Hepatocyte (in vitro differentiated cells): ENCODE measurements at regions not wholly inside any gene's neighbourhood (a gene's known extent, or its start where the extent isn't known, plus 50 kb on each side); places are given as distances from the start of the nearest gene placed in this dataset.

Experiments
- DNase-seq: peaks from one replicate; pipeline ENCODE4 v3.0.0-alpha.2; 2016; ENCODE audit warnings: low spot score
- H2AFZ ChIP-seq: fragments of 200-600 bp; sonication (generic); 2 replicates; pipeline ENCODE4 v1.6.0; 2016; ENCODE audit warnings: antibody characterized with exemption, mild to moderate bottlenecking
- H3K27ac ChIP-seq: fragments of 200-600 bp; sonication (generic); 2 replicates; pipeline ENCODE4 v1.5.1; 2016; ENCODE audit warnings: mild to moderate bottlenecking
- H3K27me3 ChIP-seq: fragments of 200-600 bp; sonication (generic); 2 replicates; pipeline ENCODE4 v1.6.1; 2016
- H3K36me3 ChIP-seq: fragments of 200-600 bp; sonication (generic); replicated peaks from 2 replicates; pipeline ENCODE4 v1.5.1; 2016; ENCODE audit warnings: low read depth; ENCODE audit not compliant: insufficient read depth
- H3K4me1 ChIP-seq: fragments of 200-600 bp; sonication (generic); 2 replicates; pipeline ENCODE4 v1.5.1; 2016; ENCODE audit warnings: mild to moderate bottlenecking, moderate library complexity; ENCODE audit not compliant: insufficient read depth
- H3K4me2 ChIP-seq: fragments of 200-600 bp; sonication (generic); 2 replicates; pipeline ENCODE4 v1.6.0; 2016
- H3K4me3 ChIP-seq: fragments of 200-600 bp; sonication (generic); 2 replicates; pipeline ENCODE4 v1.5.1; 2016; ENCODE audit warnings: mild to moderate bottlenecking
- H3K79me2 ChIP-seq: fragments of 200-600 bp; sonication (generic); 2 replicates; pipeline ENCODE4 v1.6.0; 2017; ENCODE audit warnings: mild to moderate bottlenecking
- H3K9me2 ChIP-seq: fragments of 200-600 bp; sonication (generic); replicated peaks from 2 replicates; pipeline ENCODE4 v1.6.0; 2017; ENCODE audit warnings: mild to moderate bottlenecking; ENCODE audit not compliant: insufficient read depth
- H3K9me3 ChIP-seq: fragments of 200-600 bp; sonication (generic); 2 replicates; pipeline ENCODE4 v1.5.1; 2016; ENCODE audit warnings: low read depth, mild to moderate bottlenecking
- H4K20me1 ChIP-seq: fragments of 200-600 bp; sonication (generic); 2 replicates; pipeline ENCODE4 v1.6.0; 2016; ENCODE audit warnings: mild to moderate bottlenecking; ENCODE audit not compliant: insufficient read depth, poor library complexity, severe bottlenecking
- CTCF ChIP-seq: fragments of 200-600 bp; sonication (generic); IDR thresholded peaks from 2 replicates; pipeline ENCODE4 v1.5.1; 2016; ENCODE audit warnings: antibody characterized with exemption, mild to moderate bottlenecking; ENCODE audit not compliant: poor library complexity
- EZH2 ChIP-seq: fragments of 200-600 bp; sonication (generic); IDR thresholded peaks from 2 replicates; pipeline ENCODE4 v1.6.1; 2016; ENCODE audit warnings: antibody characterized with exemption, mild to moderate bottlenecking, borderline replicate concordance
- EZH2phosphoT487 ChIP-seq: fragments of 200-600 bp; sonication (generic); IDR thresholded peaks from one replicate; pipeline ENCODE4 v1.6.1; 2018; ENCODE audit warnings: antibody characterized with exemption, mild to moderate bottlenecking, low read depth, moderate library complexity; ENCODE audit not compliant: unreplicated experiment, severe bottlenecking
- WGBS: methylation state at CpG from one replicate; pipeline ENCODE4 v1.1.6; 2016; ENCODE audit warnings: low lambda C conversion rate; ENCODE audit errors: missing lambda C conversion rate; 5-methylcytosine and 5-hydroxymethylcytosine counted together

GRCh38 chr16:5578980-5579379 lies 481.4 kb upstream of the EEF2KMT start:
- no peaks in the 10 kb centered on the region for H3K79me2 ChIP-seq
- H2AFZ ChIP-seq: no peak overlapping the region
- H3K9me2 ChIP-seq: no peaks in the 10 kb centered on the region
- H4K20me1 ChIP-seq: no peaks in the 10 kb centered on the region
- H3K36me3 ChIP-seq: no peaks in the 10 kb centered on the region
- H3K27me3 ChIP-seq: peaks cover 9% of the 10 kb centered on the region
- H3K4me1 ChIP-seq: no peaks in the 10 kb centered on the region
- no peaks in the 10 kb centered on the region for H3K9me3 ChIP-seq
- H3K4me2 ChIP-seq: no peak overlapping the region
- no peak overlapping the region for H3K27ac ChIP-seq
- no peak overlapping the region for H3K4me3 ChIP-seq
- DNase-seq: no peak
- 67% methylated on average over 7 of the region's 7 CpGs for WGBS
- TF ChIP-seq EZH2: no peak
- TF ChIP-seq CTCF: no peak
- no peak for TF ChIP-seq EZH2phosphoT487

GRCh38 chr16:5577463-5577862 lies 479.9 kb upstream of the EEF2KMT start:
- DNase-seq: no peak
- H3K9me2 ChIP-seq: no peaks in the 10 kb centered on the region
- H3K9me3 ChIP-seq: no peaks in the 10 kb centered on the region
- H3K4me3 ChIP-seq: no peak overlapping the region
- H2AFZ ChIP-seq: no peak overlapping the region
- H3K27me3 ChIP-seq: peaks cover 9% of the 10 kb centered on the region
- 84% methylated on average over 5 of the region's 5 CpGs for WGBS
- H3K27ac ChIP-seq: no peak overlapping the region
- H3K4me1 ChIP-seq: no peaks in the 10 kb centered on the region
- H4K20me1 ChIP-seq: no peaks in the 10 kb centered on the region
- H3K79me2 ChIP-seq: no peaks in the 10 kb centered on the region
- H3K36me3 ChIP-seq: no peaks in the 10 kb centered on the region
- TF ChIP-seq EZH2: no peak
- no peak for TF ChIP-seq CTCF
- no peak for TF ChIP-seq EZH2phosphoT487
- H3K4me2 ChIP-seq: no peak overlapping the region

- 91% methylated on average over 3 of the region's 3 CpGs for WGBS
Measured at GRCh38 chr16:5575646-5576245, 478.2 kb upstream of the EEF2KMT start.

More at GRCh38 chr16:5575646-5576245, 478.2 kb upstream of the EEF2KMT start:
- H3K9me2 ChIP-seq: no peaks in the 10 kb centered on the region
- no peaks in the 10 kb centered on the region for H4K20me1 ChIP-seq
- no peak overlapping the region for H3K27ac ChIP-seq
- H3K9me3 ChIP-seq: no peaks in the 10 kb centered on the region
- peaks cover 9% of the 10 kb centered on the region for H3K27me3 ChIP-seq
- DNase-seq: no peak
- no peaks in the 10 kb centered on the region for H3K36me3 ChIP-seq
- H3K79me2 ChIP-seq: no peaks in the 10 kb centered on the region
- H3K4me2 ChIP-seq: no peak overlapping the region
- no peak overlapping the region for H2AFZ ChIP-seq
- H3K4me1 ChIP-seq: no peaks in the 10 kb centered on the region
- no peak for TF ChIP-seq EZH2
- no peak for TF ChIP-seq EZH2phosphoT487
- TF ChIP-seq CTCF: no peak
- H3K4me3 ChIP-seq: no peak overlapping the region
